ENCODE measurements at regions not wholly inside any gene's neighbourhood (a gene's known extent, or its start where the extent isn't known, plus 50 kb on each side); places are given as distances from the start of the nearest gene placed in this dataset.
"Not testable (repeated sequence)": the region's sequence is repeated elsewhere in the genome, so short reads cannot be mapped to it uniquely, and the experiment has no call there.

- no peaks in the 10 kb centered on the region for H3K9me3 ChIP-seq
- no peaks in the 10 kb centered on the region for H3K4me1 ChIP-seq
- H3K36me3 ChIP-seq: no peaks in the 10 kb centered on the region
- 72 to 78% methylated on average over 1 of the region's 1 CpG for WGBS, 2 donors
- intact Hi-C loops (cut with DNase I): no loop called here
- no peak for DNase-seq
- no peak overlapping the region for H3K4me3 ChIP-seq
- no peaks in the 10 kb centered on the region for H3K27me3 ChIP-seq
- no peak overlapping the region for H3K27ac ChIP-seq
- TF ChIP-seq POLR2AphosphoS5 (IDR thresholded peaks at IDR 0.05): no peak
- no peak for TF ChIP-seq POLR2A (IDR thresholded peaks at IDR 0.05)
- TF ChIP-seq CTCF (IDR thresholded peaks at IDR 0.05): no peak
- no peak for TF ChIP-seq EP300 (IDR thresholded peaks at IDR 0.05)
Observed at GRCh38 chr13:81350056-81350455, 1009.1 kb upstream of the SPRY2 start.

GRCh38 chr13:81340118-81341069, 999.5 kb upstream of the SPRY2 start:
- DNase-seq; H3K4me3 ChIP-seq; H3K36me3 ChIP-seq; H3K27me3 ChIP-seq; intact Hi-C loops (cut with DNase I); H3K4me1 ChIP-seq; H3K9me3 ChIP-seq; H3K27ac ChIP-seq: not testable (repeated sequence)
- WGBS, 2 donors: 96% methylated on average over 36 of the region's 36 CpGs

GRCh38 chr13:81339666-81340065, 998.7 kb upstream of the SPRY2 start:
- H3K4me3 ChIP-seq; H3K36me3 ChIP-seq; H3K4me1 ChIP-seq; H3K27ac ChIP-seq; intact Hi-C loops (cut with DNase I); H3K27me3 ChIP-seq; DNase-seq; H3K9me3 ChIP-seq: not testable (repeated sequence)
- 95 to 96% methylated on average over 14 of the region's 14 CpGs for WGBS, 2 donors

GRCh38 chr13:81334481-81334880, 993.6 kb upstream of the SPRY2 start:
- intact Hi-C loops (cut with DNase I): no loop called here
- H3K9me3 ChIP-seq: peaks cover 0 to 3% (median 0%) of the 10 kb centered on the region in 4 donors
- no peak for DNase-seq
- WGBS, 2 donors: 17 to 68% methylated on average over 4 of the region's 4 CpGs
- no peaks in the 10 kb centered on the region for H3K27me3 ChIP-seq
- H3K4me3 ChIP-seq: no peak overlapping the region
- H3K4me1 ChIP-seq: no peaks in the 10 kb centered on the region
- H3K27ac ChIP-seq: no peak overlapping the region
- no peak for TF ChIP-seq CTCF (IDR thresholded peaks at IDR 0.05)
- TF ChIP-seq POLR2A (IDR thresholded peaks at IDR 0.05): no peak
- no peak for TF ChIP-seq POLR2AphosphoS5 (IDR thresholded peaks at IDR 0.05)
- no peak for TF ChIP-seq EP300 (IDR thresholded peaks at IDR 0.05)
- H3K36me3 ChIP-seq: no peaks in the 10 kb centered on the region

- Histone ChIP-seq H3K9me3 (peaks cover 0 to 3% (median 0%) of the 10 kb centered on the region in 4 donors), H3K27ac (no peak overlapping the region), H3K27me3 (no peaks in the 10 kb centered on the region), H3K36me3 (no peaks in the 10 kb centered on the region), H3K4me1 (no peaks in the 10 kb centered on the region), H3K4me3 (no peak overlapping the region)
- intact Hi-C loops (cut with DNase I): no loop called here
- DNase-seq: no peak
- WGBS, 2 donors: 8 to 62% methylated on average over 1 of the region's 1 CpG
- no peak for TF ChIP-seq EP300 (IDR thresholded peaks at IDR 0.05)
Observed at GRCh38 chr13:81326913-81327312, 986.0 kb upstream of the SPRY2 start.

- no peaks in the 10 kb centered on the region for H3K27me3 ChIP-seq
- H3K4me1 ChIP-seq: no peaks in the 10 kb centered on the region
- intact Hi-C loops (cut with DNase I): no loop called here
- no peak for DNase-seq
- no peak for TF ChIP-seq POLR2A (IDR thresholded peaks at IDR 0.05)
- H3K4me3 ChIP-seq: no peak overlapping the region
- H3K36me3 ChIP-seq: no peaks in the 10 kb centered on the region
- no peak overlapping the region for H3K27ac ChIP-seq
- 90 to 94% methylated on average over 2 of the region's 2 CpGs for WGBS, 2 donors
- no peaks in the 10 kb centered on the region for H3K9me3 ChIP-seq
Observed at GRCh38 chr13:81320516-81320915, 979.6 kb upstream of the SPRY2 start.

GRCh38 chr13:81319351-81319750, 978.4 kb upstream of the SPRY2 start:
- no peaks in the 10 kb centered on the region for H3K27me3 ChIP-seq
- H3K36me3 ChIP-seq: no peaks in the 10 kb centered on the region
- H3K27ac ChIP-seq: no peak overlapping the region
- DNase-seq: no peak
- intact Hi-C loops (cut with DNase I): no loop called here
- no peaks in the 10 kb centered on the region for H3K9me3 ChIP-seq
- TF ChIP-seq POLR2A (IDR thresholded peaks at IDR 0.05): no peak
- TF ChIP-seq EP300 (IDR thresholded peaks at IDR 0.05): no peak
- TF ChIP-seq CTCF (IDR thresholded peaks at IDR 0.05): no peak
- no peak for TF ChIP-seq POLR2AphosphoS5 (IDR thresholded peaks at IDR 0.05)
- WGBS, 2 donors: 77 to 84% methylated on average over 3 of the region's 3 CpGs
- no peaks in the 10 kb centered on the region for H3K4me1 ChIP-seq
- H3K4me3 ChIP-seq: no peak overlapping the region

All from sigmoid colon (tissue), 6 donors.